NCI-H1930 (cell line): ENCODE measurements at regions not wholly inside any gene's neighbourhood (a gene's known extent, or its start where the extent isn't known, plus 50 kb on each side); places are given as distances from the start of the nearest gene placed in this dataset.
A peak's percentile ranks its signal among the peaks of the same experiment; 100 is the strongest.
"Not testable (repeated sequence)": the region's sequence is repeated elsewhere in the genome, so short reads cannot be mapped to it uniquely, and the experiment has no call there.

Experiments used
- DNase-seq, 2 experiments: peaks; one replicate each; lab custom pipeline; 2025; lab: John Stamatoyannopoulos, UW

DNA sequence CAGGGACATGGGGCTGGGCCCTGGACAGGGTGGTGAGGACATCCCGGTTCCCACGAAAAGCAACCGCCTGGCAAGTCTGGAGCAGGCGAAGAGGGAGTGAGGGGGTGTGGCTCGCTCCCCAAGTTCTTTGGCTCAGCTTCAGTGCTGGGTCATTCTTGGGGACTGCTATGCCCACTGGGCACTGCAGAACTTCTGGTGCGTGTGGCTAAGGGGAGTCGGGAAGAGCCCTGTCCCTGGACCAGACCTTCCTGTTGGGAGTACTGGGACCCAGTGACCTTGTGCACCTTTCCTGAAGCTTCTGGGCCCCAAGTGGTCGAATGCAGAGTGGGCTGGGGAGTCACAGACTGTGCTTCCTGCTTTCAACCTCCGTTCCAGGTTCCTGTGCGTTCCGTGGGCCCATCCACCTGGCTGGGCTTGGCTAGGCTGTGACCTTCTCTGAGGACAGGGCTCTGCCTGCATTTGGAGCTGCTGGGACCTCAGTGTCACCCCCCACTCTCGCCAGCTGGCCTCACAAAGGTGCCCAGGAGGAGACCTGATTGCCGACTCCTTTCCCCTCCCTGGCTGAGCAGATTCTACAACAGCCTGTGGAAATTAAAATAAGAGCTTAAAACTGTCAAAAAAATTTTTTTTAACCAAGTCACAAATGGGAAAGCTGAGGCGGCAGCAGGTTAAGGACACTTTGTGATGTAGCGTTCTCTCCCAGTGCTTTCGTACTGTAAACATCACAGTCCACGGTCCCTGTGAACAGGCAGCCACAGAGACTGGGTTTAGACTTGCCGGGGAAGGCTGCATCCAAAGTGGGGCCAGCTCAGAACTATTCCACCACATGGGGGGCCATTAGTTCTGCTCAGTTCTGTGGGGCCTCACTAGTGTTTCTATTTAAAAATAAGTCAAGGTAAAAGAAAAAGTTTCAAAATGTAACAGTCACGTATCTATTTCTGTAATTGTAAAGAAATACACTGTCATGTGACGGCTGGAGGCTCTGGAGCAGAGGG lies 63.8 kb upstream of the WNT7B start:
- no peak for DNase-seq

DNA sequence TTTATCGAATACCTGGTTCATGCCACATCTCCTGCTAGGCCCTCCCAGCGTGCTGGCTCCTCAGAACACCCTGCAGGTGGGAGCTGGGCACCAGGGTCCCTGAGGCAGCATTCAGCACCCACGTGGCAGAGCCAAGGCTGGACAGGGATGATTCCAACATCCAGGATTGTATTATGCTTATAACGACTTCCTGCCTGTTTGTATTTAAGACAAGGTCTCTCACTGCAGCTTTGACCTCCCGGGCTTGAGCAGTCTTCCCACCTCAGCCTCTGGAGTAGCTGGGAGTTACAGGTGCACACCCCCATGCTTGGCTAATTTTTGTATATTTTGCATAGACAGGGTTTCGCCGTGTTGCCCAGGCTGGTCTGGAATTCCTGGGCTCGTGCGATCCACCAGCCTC lies 64.7 kb upstream of the WNT7B start:
- DNase-seq = no peak

DNA sequence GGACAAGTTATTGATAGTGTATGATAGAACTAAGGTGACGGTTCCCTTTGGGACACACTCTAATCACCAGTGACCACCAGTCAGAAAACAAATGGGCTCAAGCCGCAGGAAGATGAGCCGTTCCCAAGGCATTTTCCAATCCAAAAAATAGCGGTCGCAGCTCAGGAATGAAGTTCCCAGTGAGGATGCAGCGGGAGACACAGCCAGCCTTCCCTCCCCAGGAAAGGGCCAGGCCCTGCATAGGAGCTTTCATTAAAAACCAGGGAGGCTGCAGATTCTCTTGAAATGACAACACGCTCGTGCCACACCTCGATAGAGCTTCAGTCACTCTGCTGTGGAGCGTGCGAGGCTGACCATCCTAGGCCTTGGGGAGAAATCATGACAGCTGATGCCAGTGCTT lies 65.8 kb upstream of the WNT7B start:
- no peak for DNase-seq

DNA sequence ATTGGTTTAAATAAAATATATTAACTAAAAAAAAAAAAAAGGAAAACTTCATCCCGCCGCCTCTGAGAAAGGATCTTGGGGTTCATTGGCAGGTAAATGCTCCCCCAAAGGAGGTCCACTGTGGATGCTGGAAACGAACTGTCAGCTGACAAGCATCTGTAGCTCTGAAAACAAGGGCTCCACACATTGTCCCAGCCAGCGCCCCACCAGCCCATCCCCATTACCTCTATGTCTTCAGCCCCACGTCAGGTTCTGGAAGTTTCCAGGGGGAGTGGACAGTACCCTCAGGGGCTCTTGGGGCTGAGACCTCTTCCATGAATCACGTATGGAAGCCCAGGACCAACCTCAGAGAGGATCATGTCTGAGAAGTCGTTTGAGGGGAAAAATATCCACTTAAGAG lies 66.4 kb upstream of the WNT7B start:
- DNase-seq = no peak

DNA sequence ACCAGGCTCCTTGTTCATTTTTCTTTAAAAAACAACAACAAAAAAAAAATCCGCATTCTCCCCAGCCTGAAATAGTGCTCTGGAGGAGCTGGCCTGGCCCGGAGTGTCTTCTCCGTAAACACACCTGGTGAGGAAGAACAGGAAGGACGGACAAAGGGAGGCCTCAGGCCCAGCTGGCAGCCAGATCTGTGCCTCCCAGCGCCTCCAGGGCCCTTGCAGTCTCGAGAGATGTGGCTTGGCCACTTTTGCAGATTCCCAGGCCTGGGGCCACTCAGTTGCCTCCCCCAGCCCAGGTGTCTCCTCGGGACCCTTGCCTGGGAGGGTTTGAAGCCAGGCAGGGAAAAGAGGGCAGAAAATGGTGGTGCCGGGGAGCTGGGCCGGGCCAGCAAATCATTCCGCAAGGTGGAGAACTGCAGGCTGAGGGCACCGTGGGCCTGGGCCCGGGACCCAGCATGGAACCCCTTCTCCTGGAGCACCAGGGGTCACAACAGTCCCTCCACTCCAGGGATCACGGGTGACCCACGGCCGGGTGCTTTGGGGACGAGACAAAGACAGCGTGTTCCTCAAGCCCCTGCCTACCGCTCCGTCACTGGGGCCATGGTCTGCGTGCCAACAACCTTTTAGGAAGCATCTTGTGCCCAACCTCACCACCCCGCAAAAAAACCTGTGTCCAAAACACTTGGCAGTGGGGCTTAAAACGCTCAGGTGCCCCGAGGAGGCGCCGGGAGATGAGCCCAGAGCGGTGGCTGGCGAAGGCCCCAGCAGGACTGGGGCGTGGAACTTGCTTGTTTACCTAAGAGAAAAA lies 67.1 kb upstream of the WNT7B start:
- DNase-seq = no peak

DNA sequence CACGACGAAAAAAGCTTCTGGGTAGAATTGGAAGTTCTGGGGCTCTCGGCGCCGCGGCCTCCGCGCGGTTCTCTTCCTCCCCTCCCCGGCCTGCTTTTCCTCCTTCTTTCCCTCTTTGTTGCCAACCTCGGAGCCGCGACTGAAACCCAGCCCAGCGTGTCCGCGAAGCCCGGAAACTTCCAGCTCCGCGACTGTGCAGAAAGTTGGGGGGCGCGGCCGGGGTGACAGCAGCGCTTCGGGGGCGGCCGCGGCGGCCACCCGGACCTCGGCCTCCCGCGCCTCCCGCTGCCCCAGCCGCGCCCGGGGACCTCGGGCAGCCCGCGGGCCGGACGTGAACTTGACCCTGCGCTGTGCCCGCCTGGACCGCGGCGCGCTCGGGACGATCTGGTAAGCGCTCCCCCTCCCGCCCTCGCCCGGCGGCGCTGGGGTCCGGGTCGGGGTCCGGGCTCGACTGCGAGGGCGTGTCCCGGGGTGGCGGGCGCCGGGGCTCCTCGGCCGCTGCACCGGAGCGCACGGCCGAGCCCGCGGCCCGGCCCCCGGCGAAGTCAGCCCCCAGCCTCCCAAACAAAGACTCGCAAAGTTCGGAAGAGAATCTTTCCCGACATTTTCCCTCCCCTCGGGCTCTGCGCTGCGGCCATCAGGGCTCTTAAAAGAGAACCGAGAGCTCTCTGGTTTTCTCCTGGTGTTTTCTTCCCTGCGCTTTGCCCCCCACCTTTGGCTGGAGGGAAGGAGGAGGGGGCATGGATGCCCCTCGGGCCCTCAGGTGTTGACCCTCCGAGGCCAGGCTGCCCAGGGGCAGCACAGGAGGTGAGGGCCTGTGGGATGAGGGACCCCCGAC lies 67.9 kb upstream of the WNT7B start:
- DNase-seq = no peak

DNA sequence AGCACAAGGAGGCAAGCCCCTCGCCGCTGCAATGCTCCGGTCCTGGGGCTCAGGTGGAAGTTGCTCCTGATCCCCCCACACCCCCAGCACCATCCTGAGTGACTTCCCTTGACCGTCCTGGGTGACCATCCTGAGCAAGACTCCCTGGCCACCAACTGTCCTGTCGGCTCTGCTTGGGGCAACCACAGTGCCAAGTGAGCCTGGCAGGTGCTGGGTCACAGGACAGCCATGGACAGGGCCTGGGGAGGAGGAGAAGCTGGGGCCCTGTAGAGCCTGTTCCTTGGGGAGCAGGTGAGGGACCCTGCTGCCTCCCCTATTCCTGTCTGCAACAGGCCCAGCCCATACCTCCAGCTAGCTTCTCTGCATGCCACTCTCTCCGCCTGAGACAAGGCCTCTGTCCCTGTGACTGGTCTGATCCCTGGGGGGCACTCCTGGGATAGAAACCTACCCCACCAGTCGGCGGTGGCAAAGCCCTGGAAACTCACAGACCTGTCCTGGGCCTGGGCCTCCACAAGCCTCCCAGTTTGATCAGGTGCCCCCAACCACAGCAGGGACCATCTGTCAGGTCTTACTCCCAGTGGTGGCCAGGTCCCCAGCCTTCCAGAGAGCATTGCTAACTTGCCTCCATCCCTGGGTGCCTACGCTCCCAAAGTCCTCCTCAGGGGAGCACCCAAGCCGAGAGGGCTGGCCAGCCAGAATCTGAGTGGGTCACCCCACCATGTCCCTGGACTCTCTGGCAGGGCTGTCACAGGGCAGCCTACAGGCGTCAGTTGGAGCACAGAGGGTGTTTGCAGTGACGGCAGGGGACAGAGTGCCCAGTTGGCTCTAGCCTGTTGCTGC lies 68.7 kb upstream of the WNT7B start:
- DNase-seq = no peak

DNA sequence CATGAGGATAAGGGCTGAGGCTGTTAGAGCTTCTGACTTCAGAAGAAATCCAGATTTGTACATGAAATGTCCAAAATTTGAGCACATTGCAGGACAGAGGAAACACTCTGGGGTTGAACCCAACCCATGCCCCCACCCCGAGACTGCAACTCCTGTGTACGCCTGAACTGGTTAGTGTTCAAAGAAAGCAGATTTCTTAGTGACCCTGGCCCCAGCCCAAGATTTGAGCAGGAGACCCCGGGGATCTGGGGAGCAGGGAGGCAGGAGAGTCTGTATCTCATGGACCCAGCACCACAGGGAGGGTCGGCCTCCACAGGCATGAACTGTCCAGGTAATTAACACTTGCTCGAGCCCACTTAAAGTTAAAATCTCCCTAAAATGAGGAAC lies 69.3 kb upstream of the WNT7B start:
- no peak for DNase-seq

DNA sequence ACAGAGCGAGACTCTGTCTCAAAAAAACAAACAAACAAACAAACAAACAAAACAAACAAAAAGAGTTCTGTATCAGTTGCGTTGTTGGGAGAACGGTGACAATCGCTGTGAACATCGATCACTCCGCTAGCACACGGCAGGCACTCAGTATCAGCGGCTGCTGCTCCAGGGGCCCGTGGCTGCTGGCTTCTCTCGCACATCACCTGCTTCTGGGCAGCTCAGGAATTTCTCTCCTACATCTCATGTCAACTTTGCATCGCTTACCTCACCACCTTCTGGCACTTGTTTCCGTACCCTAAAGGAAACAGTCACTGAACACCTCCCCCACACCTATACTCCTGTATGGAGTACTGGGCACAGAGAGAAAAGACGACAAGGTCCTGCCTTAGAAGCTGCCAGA lies 70.3 kb upstream of the WNT7B start:
- no peak for DNase-seq

DNA sequence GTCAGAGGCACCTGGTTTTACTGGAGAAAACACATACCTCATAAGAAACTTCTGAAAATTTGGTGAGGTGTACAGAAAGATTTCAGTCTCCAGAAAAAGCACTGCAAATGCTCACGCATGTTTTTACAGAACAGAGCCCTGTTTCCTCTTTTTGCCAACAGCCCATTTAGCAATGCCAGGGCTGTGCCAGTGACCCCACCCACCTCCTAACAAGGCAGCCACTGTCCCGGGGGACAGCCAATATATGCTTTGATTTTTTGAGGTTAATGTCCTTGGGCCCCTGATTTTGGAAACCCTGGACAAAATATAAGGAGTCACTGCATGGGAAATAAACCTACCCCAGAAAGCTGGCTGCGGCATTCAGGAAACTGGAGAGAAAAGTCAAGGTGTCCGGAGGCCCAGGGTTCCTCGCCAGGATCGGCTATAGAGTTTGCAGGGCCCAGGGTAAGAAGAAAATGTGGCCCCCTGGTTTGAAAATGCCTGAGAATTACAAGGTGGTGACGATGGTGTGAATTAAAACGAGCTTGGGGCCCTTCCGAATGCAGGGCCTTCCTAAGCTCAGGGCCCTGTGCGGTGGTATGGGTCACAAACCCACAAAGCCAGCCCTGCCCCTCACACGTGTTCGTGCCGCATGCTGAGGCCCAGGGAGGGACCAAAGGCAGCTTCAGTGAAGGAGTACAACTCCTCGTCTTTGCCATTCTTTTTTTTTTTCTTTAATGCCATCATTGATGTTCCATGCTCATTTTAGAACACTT lies 71.1 kb upstream of the WNT7B start:
- DNase-seq = no peak

DNA sequence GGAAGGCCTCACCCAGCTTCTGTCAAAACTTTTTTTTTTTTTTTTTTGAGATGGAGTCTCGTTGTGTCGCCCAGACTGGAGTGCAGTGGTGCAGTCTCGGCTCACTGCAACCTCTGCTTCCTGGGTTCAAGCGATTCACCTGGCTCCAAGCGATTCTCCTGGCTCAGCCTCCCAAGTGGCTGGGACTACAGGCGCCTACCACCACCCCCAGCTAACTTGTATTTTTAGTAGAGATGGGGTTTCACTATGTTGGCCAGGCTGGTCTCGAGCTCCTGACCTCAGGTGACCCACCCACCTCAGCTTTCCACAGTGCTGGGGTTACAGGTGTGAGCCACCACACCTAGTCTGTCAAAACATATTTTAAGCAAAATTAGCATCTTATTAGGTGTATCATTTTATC lies 71.7 kb upstream of the WNT7B start:
- not testable (repeated sequence) for DNase-seq

DNA sequence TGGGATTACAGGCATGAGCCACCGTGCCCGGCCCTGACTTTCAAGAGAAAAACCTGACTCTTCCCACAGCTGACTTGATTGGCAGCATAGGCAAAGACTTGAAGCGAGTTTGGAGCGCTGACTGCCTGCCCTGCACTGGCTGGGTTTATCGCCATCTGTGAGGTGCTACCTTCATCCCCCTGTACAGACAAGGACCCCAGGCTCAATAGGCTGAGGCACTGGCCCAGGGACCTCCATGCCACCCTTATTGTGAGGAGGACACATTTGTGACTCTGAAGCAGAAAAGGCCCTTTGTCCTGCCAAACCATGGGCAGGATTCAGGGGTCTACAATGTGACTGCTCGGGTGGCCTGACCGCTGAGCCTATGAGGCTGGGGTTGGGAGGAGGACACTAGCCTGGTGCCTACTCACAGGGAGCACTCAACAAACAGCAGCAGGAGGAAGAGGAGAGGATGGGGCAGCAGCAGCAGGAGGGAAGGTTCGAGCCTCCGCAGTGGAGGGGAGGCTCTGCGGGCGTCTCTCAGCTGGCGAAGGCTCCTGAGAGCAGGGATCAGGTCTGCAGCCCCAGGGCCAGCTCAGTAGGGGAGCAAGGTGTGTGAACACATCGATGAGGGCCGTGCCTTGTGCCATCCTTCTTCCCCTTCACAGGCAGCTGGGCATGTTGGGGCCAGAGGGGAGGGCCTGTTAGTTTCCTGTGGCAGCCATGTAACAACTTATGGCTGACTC lies 72.9 kb upstream of the WNT7B start:
- no peak for DNase-seq

DNA sequence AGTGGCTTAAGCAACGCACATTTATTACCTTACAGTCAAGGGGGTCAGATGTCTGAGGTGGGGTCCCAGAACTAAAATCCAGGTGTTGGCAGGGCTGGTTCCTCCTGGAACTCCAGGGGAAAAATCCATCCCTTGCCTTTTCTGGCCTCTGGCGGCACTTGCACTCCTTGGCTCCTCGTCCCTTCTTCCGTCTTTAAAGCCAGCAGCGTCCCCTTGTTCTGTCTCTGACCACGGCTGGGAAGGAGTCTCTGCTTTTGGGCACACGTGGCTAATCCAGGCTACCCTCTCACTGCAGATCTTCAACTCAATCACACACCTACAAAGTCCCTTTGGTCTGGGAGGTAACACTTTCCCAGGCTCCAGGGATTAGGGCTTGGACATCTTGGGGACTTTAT lies 73.5 kb upstream of the WNT7B start:
- no peak for DNase-seq

DNA sequence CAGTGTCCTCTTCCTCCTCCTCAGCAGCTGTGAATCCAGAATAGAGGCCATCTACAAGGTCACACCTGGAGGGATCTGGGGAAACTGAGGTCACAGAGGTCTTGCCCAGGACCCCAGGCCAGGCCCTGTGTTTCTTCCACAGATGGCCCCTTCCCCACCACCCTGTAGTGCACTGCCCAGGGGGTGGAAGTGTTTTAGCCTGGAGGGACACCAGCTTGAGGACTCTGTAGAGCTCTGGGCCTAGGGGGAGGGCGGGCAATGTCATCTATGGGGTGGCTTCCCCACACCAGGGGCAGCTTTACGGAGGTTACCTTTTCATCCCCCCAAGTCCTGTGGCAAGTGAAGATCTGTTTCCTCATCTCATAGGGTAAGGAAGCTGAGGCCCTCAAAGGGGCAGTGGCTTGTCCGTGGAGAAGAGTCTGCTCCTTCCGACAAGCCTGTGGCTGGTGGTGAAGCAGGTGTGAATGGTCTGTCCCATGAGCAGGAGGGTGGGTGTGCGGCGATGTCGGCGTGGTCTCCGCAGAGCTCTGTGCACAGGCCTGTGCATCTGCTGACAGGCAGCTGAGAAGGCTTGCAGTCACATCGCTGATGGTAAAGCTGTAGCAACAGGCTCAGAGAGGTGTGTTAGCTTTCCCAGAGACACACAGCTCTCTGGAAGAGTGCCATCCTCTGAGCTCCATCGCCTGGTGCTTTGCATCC lies 74.1 kb upstream of the WNT7B start:
- DNase-seq = no peak

DNA sequence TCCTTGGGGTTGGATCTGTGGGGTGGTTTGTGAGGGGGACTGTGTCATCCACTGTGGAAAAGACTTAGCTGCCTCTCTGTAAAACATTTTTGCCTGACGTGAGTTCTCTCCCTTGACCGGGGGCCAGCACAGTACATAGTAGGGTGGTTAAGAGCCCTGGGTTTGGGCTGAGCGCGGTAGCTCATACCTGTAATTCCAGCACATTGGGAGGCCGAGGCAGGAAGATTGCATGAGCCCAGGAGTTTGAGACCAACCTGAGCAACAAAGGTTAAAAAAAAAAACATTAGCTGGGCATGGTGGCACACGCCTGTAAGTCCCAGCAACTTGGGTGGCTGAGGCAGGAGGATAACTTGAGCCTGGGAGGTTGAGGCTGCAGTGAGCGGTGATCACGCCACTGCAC lies 74.7 kb upstream of the WNT7B start:
- DNase-seq = no peak

DNA sequence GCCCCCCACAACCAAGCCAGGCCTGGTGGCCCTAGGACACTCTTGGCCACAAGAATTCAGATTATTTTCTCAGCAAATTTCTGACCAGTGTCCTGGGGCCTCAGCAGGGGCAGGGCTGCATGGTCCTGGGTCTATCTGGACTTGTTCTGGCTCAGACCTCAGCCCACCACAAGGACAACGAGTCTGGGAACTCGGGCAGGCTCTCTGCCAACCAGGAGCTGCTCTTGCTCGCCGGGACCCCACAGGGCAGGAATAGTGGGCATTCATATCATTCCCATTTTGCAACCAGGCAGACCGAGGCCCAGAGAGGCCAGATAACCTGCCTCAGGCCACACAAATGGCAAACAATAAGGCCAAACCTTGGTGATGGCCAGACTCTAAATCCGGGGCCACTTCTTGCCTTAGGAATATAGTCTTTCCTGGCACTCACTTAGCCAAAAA lies 75.4 kb upstream of the WNT7B start:
- no peak for DNase-seq

DNA sequence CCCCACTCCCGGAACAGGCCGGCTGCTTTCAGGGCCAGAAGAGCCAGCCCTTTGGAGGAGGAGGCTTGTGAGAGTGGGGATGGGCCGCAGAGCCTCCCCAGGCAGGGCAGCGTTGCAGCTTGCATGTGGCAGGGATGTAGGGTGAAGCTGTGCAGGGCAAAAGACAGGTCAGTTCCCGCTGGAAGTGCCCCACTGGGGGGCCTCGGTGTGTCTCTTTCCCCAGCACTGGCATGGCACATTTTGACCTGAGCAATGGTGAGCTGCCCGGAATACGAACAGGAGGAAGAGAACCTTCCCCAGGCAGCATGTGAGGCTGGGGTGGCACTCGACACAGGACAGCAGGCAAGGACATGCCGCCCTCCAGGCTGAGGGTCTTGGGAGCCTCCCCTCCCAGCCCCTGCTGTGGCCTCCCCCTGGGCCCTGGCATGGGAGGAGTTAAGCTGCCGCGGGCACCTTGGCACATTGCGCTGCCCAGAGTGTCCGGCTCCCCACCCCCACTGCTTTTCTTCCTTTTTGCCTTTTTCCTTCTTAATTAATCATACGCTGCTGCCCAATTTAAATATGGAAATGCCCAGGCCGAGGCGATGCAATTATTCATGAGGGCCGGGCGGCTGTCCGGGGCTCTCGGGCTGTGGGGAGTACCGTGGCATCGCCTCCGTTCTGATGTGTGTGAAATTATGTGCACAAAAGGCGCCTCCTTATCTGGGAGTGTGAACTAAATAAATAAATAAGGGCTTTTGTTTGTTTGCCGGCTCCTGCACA lies 76.0 kb upstream of the WNT7B start:
- no peak for DNase-seq

DNA sequence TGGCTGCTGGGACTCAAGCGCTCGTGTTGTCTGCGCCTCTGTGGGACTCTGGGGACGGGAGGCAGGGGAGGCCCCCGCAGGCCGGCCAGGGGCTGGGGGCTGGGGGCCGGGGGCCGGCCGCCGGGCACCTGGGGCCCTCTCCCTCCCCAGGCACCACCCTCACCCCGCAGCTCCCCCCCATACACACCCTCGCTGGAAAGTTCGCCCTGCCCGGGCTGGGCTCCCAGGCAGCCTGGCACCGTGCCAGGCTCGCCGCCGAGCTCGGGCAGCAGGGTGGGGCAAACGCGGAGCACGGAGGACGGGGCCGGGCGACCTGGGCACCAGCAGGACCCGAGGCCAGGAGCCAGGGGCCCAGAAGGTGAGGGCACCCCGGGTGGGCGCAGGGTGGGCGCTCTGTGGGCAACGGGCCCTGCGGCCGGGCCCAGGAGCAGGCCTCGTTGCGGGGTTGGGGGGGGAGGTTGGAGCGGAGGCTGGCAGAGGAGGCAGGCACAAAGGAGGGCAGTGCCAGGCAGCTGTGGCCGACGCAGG lies 76.7 kb upstream of the WNT7B start:
- peak in 1 of 2 experiments; percentile 38 for DNase-seq
